H1 (cell line): ENCODE measurements at regions not wholly inside any gene's neighbourhood (a gene's known extent, or its start where the extent isn't known, plus 50 kb on each side); places are given as distances from the start of the nearest gene placed in this dataset.

ENCODE experiments used
- CBX8 ChIP-seq: fragments of 300-800, 300-1000 bp; sonication (generic); IDR thresholded peaks from 2 replicates; pipeline ENCODE4 v1.7.1; 2016; ENCODE audit warnings: low read depth, low read length, borderline replicate concordance
- CREB1 ChIP-seq: IDR thresholded peaks from 2 replicates; pipeline ENCODE4 v1.6.1; 2012; ENCODE audit warnings: inconsistent platforms
- EGR1 ChIP-seq: IDR thresholded peaks from 2 replicates; pipeline ENCODE4 v1.6.1; 2011; ENCODE audit warnings: low read depth, low read length, borderline replicate concordance
- EP300 ChIP-seq, 2 experiments: IDR thresholded peaks; 1 replicate in 1 of 2; 2 replicates in 1 of 2; pipeline ENCODE4 v1.6.1; 2011 to 2012; ENCODE audit warnings: low read depth in 2 of 2, low read length in 2 of 2, mild to moderate bottlenecking in 2 of 2, borderline replicate concordance in 1 of 2, inconsistent platforms in 1 of 2, moderate library complexity in 1 of 2
- EZH2 ChIP-seq: fragments of 200-600 bp; sonication (generic); IDR thresholded peaks from 2 replicates; pipeline ENCODE4 v1.7.1; 2012; ENCODE audit warnings: low read depth, mild to moderate bottlenecking, moderate library complexity, low read length, inconsistent platforms; ENCODE audit not compliant: severe bottlenecking
- GABPA ChIP-seq: IDR thresholded peaks from 2 replicates; pipeline ENCODE4 v1.6.1; 2011; ENCODE audit warnings: mild to moderate bottlenecking, low read length, moderate library complexity, borderline replicate concordance; ENCODE audit not compliant: insufficient read depth
- POLR2A ChIP-seq, 2 experiments: IDR thresholded peaks; 1 replicate in 1 of 2; 2 replicates in 1 of 2; pipeline ENCODE4 v1.6.1; 2011; ENCODE audit warnings: low read depth in 2 of 2, low read length in 2 of 2, mild to moderate bottlenecking in 2 of 2; ENCODE audit errors: control extremely low read depth in 1 of 2
- TAF1 ChIP-seq: IDR thresholded peaks from 2 replicates; pipeline ENCODE4 v1.6.1; 2011; ENCODE audit warnings: mild to moderate bottlenecking, low read depth, low read length
- TCF12 ChIP-seq: IDR thresholded peaks from 2 replicates; pipeline ENCODE4 v1.6.1; 2011; ENCODE audit warnings: low read depth, mild to moderate bottlenecking, low read length
- TF ChIP-seq, protein P1 (sequence below): IDR thresholded peaks from 2 replicates; pipeline ENCODE4 v1.6.1; 2011; ENCODE audit warnings: low read length, improper control_type of control experiment
- TF ChIP-seq, protein P2 (sequence below), 3 experiments: IDR thresholded peaks; 1 replicate in 2 of 3; 2 replicates in 1 of 3; pipeline versions ENCODE4 v1.5.1 to v1.6.1; 2011; ENCODE audit warnings: low read length in 3 of 3, mild to moderate bottlenecking in 3 of 3, inconsistent platforms in 2 of 3, low read depth in 1 of 3, moderate library complexity in 1 of 3; ENCODE audit not compliant: insufficient read depth in 1 of 3; ENCODE audit errors: control extremely low read depth in 1 of 3

GRCh38 chr1:68570871-68571270, 74.0 kb upstream of the DEPDC1 start:
- TF ChIP-seq, protein P1, sequence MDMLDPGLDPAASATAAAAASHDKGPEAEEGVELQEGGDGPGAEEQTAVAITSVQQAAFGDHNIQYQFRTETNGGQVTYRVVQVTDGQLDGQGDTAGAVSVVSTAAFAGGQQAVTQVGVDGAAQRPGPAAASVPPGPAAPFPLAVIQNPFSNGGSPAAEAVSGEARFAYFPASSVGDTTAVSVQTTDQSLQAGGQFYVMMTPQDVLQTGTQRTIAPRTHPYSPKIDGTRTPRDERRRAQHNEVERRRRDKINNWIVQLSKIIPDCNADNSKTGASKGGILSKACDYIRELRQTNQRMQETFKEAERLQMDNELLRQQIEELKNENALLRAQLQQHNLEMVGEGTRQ: no peak
- TF ChIP-seq, protein P2, sequence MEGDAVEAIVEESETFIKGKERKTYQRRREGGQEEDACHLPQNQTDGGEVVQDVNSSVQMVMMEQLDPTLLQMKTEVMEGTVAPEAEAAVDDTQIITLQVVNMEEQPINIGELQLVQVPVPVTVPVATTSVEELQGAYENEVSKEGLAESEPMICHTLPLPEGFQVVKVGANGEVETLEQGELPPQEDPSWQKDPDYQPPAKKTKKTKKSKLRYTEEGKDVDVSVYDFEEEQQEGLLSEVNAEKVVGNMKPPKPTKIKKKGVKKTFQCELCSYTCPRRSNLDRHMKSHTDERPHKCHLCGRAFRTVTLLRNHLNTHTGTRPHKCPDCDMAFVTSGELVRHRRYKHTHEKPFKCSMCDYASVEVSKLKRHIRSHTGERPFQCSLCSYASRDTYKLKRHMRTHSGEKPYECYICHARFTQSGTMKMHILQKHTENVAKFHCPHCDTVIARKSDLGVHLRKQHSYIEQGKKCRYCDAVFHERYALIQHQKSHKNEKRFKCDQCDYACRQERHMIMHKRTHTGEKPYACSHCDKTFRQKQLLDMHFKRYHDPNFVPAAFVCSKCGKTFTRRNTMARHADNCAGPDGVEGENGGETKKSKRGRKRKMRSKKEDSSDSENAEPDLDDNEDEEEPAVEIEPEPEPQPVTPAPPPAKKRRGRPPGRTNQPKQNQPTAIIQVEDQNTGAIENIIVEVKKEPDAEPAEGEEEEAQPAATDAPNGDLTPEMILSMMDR (IDR thresholded peaks at IDR 0.05; ENCODE audit: control extremely low read depth in 1 of 3, insufficient read depth in 1 of 3, low read depth in 1 of 3, low read length in 3 of 3): no peak
- TF ChIP-seq GABPA (no peak), TCF12 (no peak), POLR2A (IDR thresholded peaks at IDR 0.05; ENCODE audit: control extremely low read depth in 1 of 2, low read depth in 2 of 2, low read length in 2 of 2) (no peak), EGR1 (no peak), CBX8 (no peak), EZH2 (no peak), CREB1 (no peak), EP300 (IDR thresholded peaks at IDR 0.05; ENCODE audit: borderline replicate concordance in 1 of 2, low read depth in 2 of 2, low read length in 2 of 2) (no peak), TAF1 (no peak)
